CD4-positive, alpha-beta T cell treated with Interleukin-2 at 100 ng/mL for 4 hours (primary cell): ENCODE measurements at regions not wholly inside any gene's neighbourhood (a gene's known extent, or its start where the extent isn't known, plus 50 kb on each side); places are given as distances from the start of the nearest gene placed in this dataset.
A peak's percentile ranks its signal among the peaks of the same experiment; 100 is the strongest.
"Not testable (repeated sequence)": the region's sequence is repeated elsewhere in the genome, so short reads cannot be mapped to it uniquely, and the experiment has no call there.

Experiments used
- DNase-seq: peaks from one replicate; pipeline ENCODE4 v3.0.0-alpha.2; 2020; ENCODE audit warnings: low spot score

- not testable (repeated sequence) for DNase-seq
Observed at GRCh38 chr10:11403646-11404045, 207.8 kb downstream of the USP6NL start.

GRCh38 chr10:11403116-11403515 lies 208.3 kb downstream of the USP6NL start:
- DNase-seq: peak; percentile 76

GRCh38 chr10:11402392-11402791 lies 209.1 kb downstream of the USP6NL start:
- no peak for DNase-seq

GRCh38 chr10:11401264-11402235 lies 209.9 kb downstream of the USP6NL start:
- peak; percentile 5 for DNase-seq

GRCh38 chr10:11397980-11398580 lies 213.4 kb downstream of the USP6NL start:
- DNase-seq: no peak

GRCh38 chr10:11397077-11397965 lies 214.1 kb downstream of the USP6NL start:
- DNase-seq: no peak

- no peak for DNase-seq
Observed at GRCh38 chr10:11396311-11396955, 215.0 kb downstream of the USP6NL start.

- no peak for DNase-seq
Observed at GRCh38 chr10:11395581-11396310, 215.7 kb downstream of the USP6NL start.

- no peak for DNase-seq
Observed at GRCh38 chr10:11395161-11395560, 216.3 kb downstream of the USP6NL start.

GRCh38 chr10:11393858-11394257 lies 217.6 kb downstream of the USP6NL start:
- DNase-seq: no peak

GRCh38 chr10:11392776-11393175 lies 218.7 kb downstream of the USP6NL start:
- no peak for DNase-seq

- DNase-seq: no peak
Observed at GRCh38 chr10:11388996-11389395, 222.5 kb downstream of the USP6NL start.

- no peak for DNase-seq
Observed at GRCh38 chr10:11387551-11388222, 223.8 kb downstream of the USP6NL start.

GRCh38 chr10:11387044-11387443 lies 224.4 kb downstream of the USP6NL start:
- DNase-seq: no peak
